ENCODE measurements at regions not wholly inside any gene's neighbourhood (a gene's known extent, or its start where the extent isn't known, plus 50 kb on each side); places are given as distances from the start of the nearest gene placed in this dataset.
"Not testable (repeated sequence)": the region's sequence is repeated elsewhere in the genome, so short reads cannot be mapped to it uniquely, and the experiment has no call there.

DNA sequence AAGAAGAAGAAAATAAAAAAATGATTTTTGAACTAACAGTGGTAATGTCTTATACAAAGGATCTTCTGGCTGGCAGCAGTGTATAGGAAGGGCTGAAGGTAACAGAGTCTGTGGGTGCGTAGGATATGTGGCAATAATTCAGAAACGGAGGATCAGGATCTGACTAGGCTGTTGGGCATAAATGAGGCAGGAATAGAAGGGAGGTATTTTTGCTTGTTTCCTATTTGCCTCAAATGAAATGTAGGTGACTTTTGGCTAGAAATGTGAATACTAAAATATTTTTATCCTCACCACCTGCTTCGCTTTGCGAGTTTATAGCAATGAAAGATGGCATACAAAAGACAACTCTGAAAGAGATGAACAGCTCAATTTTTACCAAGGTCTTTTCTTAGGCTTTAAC, 1086.1 kb upstream of the CELF4 start:
- TF ChIP-seq CTCF (IDR thresholded peaks at IDR 0.05; ENCODE audit: low read depth, low read length) = no peak
- DNase-seq (ENCODE audit: low read depth in 2 of 2) = no peak

GRCh38 chr18:38648179-38648578, 1082.6 kb upstream of the CELF4 start:
- no peak overlapping the region for H3K4me3 ChIP-seq (replicated peaks in 1 of 2; ENCODE audit: low read depth in 2 of 2, low read length in 2 of 2)
- no peak for DNase-seq (ENCODE audit: low read depth in 2 of 2)
- TF ChIP-seq CTCF (IDR thresholded peaks at IDR 0.05; ENCODE audit: low read depth, low read length) = no peak

More for the DNA sequence above, 1086.1 kb upstream of the CELF4 start:
- H3K4me3 ChIP-seq (replicated peaks in 1 of 2; ENCODE audit: low read depth in 2 of 2, low read length in 2 of 2) = no peak overlapping the region

DNA sequence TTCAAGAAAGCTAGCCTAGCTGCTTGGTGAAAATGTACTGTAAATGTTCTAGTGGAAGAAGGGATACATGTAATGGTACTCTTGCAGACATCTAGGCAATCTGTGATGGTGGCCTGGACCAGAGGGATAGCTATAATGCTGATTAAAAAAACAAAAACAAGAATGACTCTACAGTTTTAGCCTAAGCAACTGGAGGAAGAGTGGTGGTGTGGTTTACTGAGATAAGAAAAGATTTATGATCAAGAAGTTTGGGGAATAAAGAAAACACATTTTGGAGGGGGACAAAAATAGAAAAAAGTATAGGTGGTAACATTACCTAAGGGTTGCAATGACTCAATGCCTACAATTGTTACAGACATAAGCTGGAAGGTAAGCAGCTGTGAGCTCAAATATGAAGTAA, 1080.7 kb upstream of the CELF4 start:
- DNase-seq (ENCODE audit: low read depth in 2 of 2) = no peak
- H3K4me3 ChIP-seq (replicated peaks in 1 of 2; ENCODE audit: low read depth in 2 of 2, low read length in 2 of 2) = no peak overlapping the region
- TF ChIP-seq CTCF (IDR thresholded peaks at IDR 0.05; ENCODE audit: low read depth, low read length) = no peak

DNA sequence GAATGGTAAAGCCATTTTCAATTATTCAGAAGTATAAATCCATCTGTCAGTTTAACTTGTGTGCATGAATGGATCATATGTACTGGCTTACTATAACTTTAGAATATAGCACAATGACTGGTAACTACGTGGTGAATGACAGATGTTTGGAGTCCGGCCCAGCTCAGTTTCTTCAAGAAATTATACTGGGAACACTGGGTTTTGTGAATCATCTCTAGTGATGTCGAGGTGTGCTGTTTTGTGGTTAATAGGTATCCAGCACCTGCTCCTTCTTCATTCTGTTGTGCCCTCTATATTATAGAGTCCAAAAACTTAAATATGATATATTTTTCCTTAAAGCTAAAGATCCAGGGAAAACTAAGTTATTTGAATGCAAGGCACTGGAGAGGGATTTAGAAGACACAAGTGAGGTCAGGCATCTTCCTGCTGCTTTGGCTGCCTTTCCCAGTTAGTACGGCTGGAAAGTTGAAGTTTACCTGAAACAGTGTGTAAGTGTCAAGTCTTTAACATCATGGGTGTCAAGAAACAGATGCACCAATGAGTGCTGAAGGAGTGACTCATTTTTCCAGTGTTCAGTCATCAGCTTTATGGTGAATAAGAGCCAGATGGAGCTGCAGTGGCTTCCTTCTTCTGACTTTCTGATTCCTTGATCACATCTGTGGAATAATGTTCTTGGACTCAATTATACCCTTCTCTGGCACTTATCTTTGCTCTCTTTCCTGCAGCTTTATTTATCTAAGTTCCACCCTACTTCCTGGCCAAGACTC, 1079.5 kb upstream of the CELF4 start:
- H3K4me3 ChIP-seq (replicated peaks in 1 of 2; ENCODE audit: low read depth in 2 of 2, low read length in 2 of 2) = no peak overlapping the region
- TF ChIP-seq CTCF (IDR thresholded peaks at IDR 0.05; ENCODE audit: low read depth, low read length) = no peak
- DNase-seq (ENCODE audit: low read depth in 2 of 2) = no peak

DNA sequence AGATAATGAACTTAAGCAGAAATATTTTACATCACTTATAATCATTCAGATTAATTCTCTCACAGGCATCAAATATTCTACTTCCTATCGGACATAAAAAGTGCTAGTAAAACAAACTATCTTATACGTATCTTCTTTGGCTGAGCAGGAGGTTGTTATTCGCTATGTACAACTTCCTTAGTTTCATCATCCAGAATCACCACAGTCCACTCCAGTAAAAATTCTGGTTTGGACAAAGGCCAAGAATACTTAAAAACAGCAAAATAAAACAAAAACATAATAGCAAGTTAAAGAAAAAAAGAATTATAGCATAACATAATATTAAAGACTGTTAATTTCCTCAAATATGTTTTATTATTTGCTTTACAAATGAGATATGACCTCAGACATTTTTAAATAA, 1077.1 kb upstream of the CELF4 start:
- DNase-seq (ENCODE audit: low read depth in 2 of 2) = no peak
- no peak for TF ChIP-seq CTCF (IDR thresholded peaks at IDR 0.05; ENCODE audit: low read depth, low read length)
- no peak overlapping the region for H3K4me3 ChIP-seq (replicated peaks in 1 of 2; ENCODE audit: low read depth in 2 of 2, low read length in 2 of 2)

GRCh38 chr18:38639700-38640099, 1074.1 kb upstream of the CELF4 start:
- not testable (repeated sequence) for DNase-seq (ENCODE audit: low read depth in 2 of 2); H3K4me3 ChIP-seq (replicated peaks in 1 of 2; ENCODE audit: low read depth in 2 of 2, low read length in 2 of 2)

DNA sequence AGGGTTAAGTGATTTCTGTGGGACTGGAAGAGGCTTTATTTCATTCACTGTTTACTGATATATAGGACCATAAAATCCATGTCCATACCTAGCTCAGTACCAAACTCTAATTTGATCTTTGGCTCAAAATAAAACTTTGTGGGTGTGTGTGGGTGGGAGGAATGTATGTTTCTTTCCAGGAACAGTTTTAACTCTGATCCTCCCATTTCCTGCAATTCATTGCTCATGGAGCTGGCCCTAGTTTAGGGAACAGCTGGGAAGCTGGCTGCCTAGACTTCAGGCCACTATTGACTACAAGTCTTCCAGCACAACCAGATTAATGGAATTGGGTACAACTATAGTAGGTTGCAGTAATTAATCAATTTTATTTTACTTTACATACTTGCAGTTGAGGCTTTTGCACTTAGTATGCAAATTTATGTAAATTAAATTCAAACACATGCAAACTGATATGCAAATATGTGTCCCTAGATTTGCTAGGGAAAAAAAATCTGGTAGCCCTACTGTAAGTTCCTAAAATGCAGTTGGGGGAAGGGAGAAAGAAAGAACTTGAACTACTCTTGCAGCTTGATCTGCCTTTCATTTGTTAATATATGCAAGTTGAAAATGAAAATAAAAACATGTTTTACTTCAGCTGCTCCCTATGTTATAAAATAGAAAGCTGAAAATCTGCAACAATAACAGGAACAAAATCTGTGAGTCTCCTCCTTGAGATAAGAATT, 1070.3 kb upstream of the CELF4 start:
- no peak overlapping the region for H3K4me3 ChIP-seq (replicated peaks in 1 of 2; ENCODE audit: low read depth in 2 of 2, low read length in 2 of 2)
- DNase-seq (ENCODE audit: low read depth in 2 of 2) = peak in 1 of 2 donors; percentile 18
- no peak for TF ChIP-seq CTCF (IDR thresholded peaks at IDR 0.05; ENCODE audit: low read depth, low read length)
